AG09309 (cell line): ENCODE measurements at regions not wholly inside any gene's neighbourhood (a gene's known extent, or its start where the extent isn't known, plus 50 kb on each side); places are given as distances from the start of the nearest gene placed in this dataset.

Experiments
- DNase-seq: peaks from one replicate; pipeline ENCODE4 v3.0.0-alpha.2; 2010; ENCODE audit warnings: low read depth
- H3K4me3 ChIP-seq: 2 replicates; pipeline ENCODE4 v1.5.1; 2011; ENCODE audit warnings: mild to moderate bottlenecking, low read depth, low read length, moderate library complexity; ENCODE audit not compliant: control insufficient read depth
- TF ChIP-seq, protein P1 (sequence below): IDR thresholded peaks from 2 replicates; pipeline ENCODE4 v1.5.1; 2011; ENCODE audit warnings: mild to moderate bottlenecking, low read depth, low read length, inconsistent platforms; ENCODE audit not compliant: insufficient read depth, control insufficient read depth; ENCODE audit errors: missing control alignments

- H3K4me3 ChIP-seq, result no peak overlapping the region
- DNase-seq, result no peak
- TF ChIP-seq, protein P1, sequence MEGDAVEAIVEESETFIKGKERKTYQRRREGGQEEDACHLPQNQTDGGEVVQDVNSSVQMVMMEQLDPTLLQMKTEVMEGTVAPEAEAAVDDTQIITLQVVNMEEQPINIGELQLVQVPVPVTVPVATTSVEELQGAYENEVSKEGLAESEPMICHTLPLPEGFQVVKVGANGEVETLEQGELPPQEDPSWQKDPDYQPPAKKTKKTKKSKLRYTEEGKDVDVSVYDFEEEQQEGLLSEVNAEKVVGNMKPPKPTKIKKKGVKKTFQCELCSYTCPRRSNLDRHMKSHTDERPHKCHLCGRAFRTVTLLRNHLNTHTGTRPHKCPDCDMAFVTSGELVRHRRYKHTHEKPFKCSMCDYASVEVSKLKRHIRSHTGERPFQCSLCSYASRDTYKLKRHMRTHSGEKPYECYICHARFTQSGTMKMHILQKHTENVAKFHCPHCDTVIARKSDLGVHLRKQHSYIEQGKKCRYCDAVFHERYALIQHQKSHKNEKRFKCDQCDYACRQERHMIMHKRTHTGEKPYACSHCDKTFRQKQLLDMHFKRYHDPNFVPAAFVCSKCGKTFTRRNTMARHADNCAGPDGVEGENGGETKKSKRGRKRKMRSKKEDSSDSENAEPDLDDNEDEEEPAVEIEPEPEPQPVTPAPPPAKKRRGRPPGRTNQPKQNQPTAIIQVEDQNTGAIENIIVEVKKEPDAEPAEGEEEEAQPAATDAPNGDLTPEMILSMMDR, result no peak
Observed at GRCh38 chr21:35461700-35462099, 412.6 kb upstream of the RUNX1 start.

DNA sequence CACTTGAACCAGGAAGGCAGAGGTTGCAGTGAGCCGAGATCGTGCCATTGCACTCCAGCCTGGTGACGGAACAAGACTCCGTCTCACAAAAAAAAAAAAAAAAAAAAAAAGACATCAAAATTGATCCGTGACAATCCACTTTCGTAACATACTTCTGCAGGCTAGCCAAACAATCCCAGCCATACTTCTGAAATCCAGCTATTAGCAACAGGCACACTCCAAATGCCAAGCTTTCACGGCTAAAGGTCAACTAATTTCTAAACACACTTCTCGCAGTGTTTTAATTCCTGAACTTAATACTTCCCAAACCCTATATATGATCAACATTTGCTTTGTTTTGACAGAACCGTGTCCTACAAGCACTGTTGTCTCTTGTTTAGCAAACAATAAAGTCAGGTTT, 411.3 kb upstream of the RUNX1 start:
- H3K4me3 ChIP-seq, result no peak overlapping the region
- TF ChIP-seq, protein P1, result no peak
- DNase-seq, result no peak

GRCh38 chr21:35458405-35458804, 409.3 kb upstream of the RUNX1 start:
- TF ChIP-seq, protein P1, result no peak
- no peak for DNase-seq
- no peak overlapping the region for H3K4me3 ChIP-seq

GRCh38 chr21:35457097-35457804, 408.1 kb upstream of the RUNX1 start:
- TF ChIP-seq, protein P1, result no peak
- no peak overlapping the region for H3K4me3 ChIP-seq
- DNase-seq, result no peak

DNA sequence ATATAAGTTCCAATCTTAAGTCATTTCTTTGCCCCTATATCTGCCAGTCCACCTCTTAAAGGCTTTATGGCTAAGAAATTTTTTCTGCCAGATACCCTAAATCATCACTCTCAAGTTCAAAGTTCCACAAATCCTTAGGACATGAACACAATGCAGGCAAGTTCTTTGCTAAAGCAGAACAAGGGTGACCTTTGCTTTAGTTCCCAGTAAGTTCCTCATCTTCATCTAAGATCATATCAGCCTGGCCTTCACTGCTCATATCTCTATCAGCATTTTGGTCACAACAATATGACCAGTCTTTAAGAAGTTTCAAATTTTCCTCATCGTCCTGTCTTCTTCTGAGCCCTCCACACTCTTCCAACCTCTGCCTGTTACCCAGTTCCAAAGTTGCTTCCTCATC, 402.2 kb upstream of the RUNX1 start:
- no peak for DNase-seq
- TF ChIP-seq, protein P1, result no peak
- H3K4me3 ChIP-seq, result no peak overlapping the region

- TF ChIP-seq, protein P1, result no peak
- no peak overlapping the region for H3K4me3 ChIP-seq
- no peak for DNase-seq
Observed at GRCh38 chr21:35450830-35451229, 401.7 kb upstream of the RUNX1 start.

DNA sequence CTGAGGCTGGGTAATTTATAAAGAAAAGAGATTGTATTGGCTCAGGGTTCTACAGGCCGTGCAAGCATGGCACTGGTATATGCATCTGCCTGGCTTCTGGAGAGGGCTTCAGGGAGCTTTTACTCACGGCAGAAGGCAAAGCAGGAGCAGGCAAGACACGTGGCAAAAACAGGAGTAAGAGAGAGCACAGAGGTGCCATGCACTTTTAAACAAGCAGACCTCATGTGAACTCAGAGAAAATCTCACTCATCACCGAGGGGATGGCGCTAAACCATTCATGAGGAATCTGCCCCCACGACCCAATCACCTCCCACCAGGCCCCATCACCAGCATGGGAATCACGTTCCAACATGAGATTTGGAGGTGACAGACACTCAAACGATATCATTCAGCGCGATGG, 400.7 kb upstream of the RUNX1 start:
- TF ChIP-seq, protein P1, result no peak
- no peak for DNase-seq

More for the DNA sequence above, 400.7 kb upstream of the RUNX1 start:
- no peak overlapping the region for H3K4me3 ChIP-seq
